ENCODE measurements at regions not wholly inside any gene's neighbourhood (a gene's known extent, or its start where the extent isn't known, plus 50 kb on each side); places are given as distances from the start of the nearest gene placed in this dataset.

- TF ChIP-seq ATF3 (IDR thresholded peaks at IDR 0.05) (no peak), JUND (IDR thresholded peaks at IDR 0.05) (no peak), RAD21 (IDR thresholded peaks at IDR 0.05) (no peak), CTCF (IDR thresholded peaks at IDR 0.05; ENCODE audit: low read depth, low read length, missing input control) (no peak), TAF1 (conservative IDR thresholded peaks at IDR 0.05) (no peak), GABPA (IDR thresholded peaks at IDR 0.05 in 1 of 2, conservative IDR thresholded peaks at IDR 0.05 in 1 of 2) (no peak), YY1 (IDR thresholded peaks at IDR 0.05) (no peak), REST (IDR thresholded peaks at IDR 0.05) (no peak)
These were observed 58.4 kb downstream of the PLXNA1 start for GRCh38 chr3:127041264-127041820.
